Tibial nerve (tissue), 4 donors: ENCODE measurements at regions not wholly inside any gene's neighbourhood (a gene's known extent, or its start where the extent isn't known, plus 50 kb on each side); places are given as distances from the start of the nearest gene placed in this dataset.
"Not testable (repeated sequence)": the region's sequence is repeated elsewhere in the genome, so short reads cannot be mapped to it uniquely, and the experiment has no call there.

ENCODE experiments used
- CTCF ChIP-seq, 5 experiments: fragments of 200-600 bp in 3 of 5; fragments of 450-650 bp in 2 of 5; sonication (generic) in 3 of 5; IDR thresholded peaks; one replicate each; pipeline ENCODE4 v1.5.1; 2016 to 2019; ENCODE audit warnings: antibody characterized with exemption in 5 of 5, mild to moderate bottlenecking in 3 of 5, moderate library complexity in 2 of 5
- EP300 ChIP-seq, 2 donors: sonication (generic); formaldehyde crosslinking; IDR thresholded peaks; one replicate each; pipeline ENCODE4 v1.6.1; 2017; ENCODE audit warnings: antibody characterized with exemption in 2 of 2, mild to moderate bottlenecking in 1 of 2

- not testable (repeated sequence) for TF ChIP-seq CTCF, EP300 (IDR thresholded peaks at IDR 0.05)
These were observed 400.5 kb upstream of the MGMT start for GRCh38 chr10:129066529-129066928.
